ENCODE measurements at regions not wholly inside any gene's neighbourhood (a gene's known extent, or its start where the extent isn't known, plus 50 kb on each side); places are given as distances from the start of the nearest gene placed in this dataset.

DNA sequence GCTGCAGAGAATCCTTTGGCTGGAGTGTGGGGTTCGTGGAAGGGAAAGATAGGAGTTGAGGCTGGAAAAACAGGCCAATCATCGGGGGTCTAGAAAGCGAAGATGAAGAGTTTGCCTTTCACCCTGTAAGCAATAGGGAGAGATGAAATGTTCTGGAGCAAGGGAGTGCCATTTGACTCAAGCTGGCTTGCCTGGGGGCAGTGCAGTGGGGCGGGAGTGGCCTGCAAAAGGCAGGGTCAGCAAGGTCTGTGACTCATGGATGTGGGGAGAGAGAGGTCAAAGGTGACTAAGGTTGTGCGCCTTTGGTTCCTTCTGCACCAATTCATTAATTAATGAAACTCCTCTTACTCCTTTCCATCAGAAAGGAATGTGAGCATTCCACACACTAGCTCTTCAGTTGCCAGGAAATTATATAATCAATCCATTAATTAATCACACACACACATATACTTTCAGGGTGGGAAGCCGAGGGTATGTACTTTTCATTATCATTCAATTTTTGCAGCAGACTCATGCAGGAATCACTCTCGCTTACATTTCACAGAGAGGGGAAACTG is 227.6 kb downstream of the MYCN start:
- Histone ChIP-seq H2AK5ac (ENCODE audit: low read depth, low read length) (no peak overlapping the region), H2BK15ac (ENCODE audit: low read length) (peak overlapping the region; percentile 72; the same call in 1 of the 2 replicates), H2BK12ac (ENCODE audit: low read depth, low read length) (peak overlapping the region; percentile 84), H4K5ac (ENCODE audit: insufficient read length, low read depth, low read length) (no peak overlapping the region), H3K9me3 (ENCODE audit: insufficient read depth in 2 of 2, low read depth in 1 of 2, low read length in 1 of 2) (no peaks in the 10 kb centered on the region), H4K8ac (ENCODE audit: extremely low read depth, insufficient read depth, low read length) (no peak overlapping the region), H3K79me2 (ENCODE audit: control insufficient read depth in 1 of 2, insufficient read depth in 2 of 2, low read length in 2 of 2) (no peaks in the 10 kb centered on the region), H4K91ac (replicated peaks; ENCODE audit: insufficient read length, low read length) (peak overlapping the region; percentile 67), H2BK5ac (ENCODE audit: low read depth, low read length) (no peak overlapping the region; the same call in 1 of the 2 replicates), H4K20me1 (replicated peaks in 1 of 2; ENCODE audit: control insufficient read depth in 1 of 2, insufficient read depth in 2 of 2, low read length in 2 of 2) (no peaks in the 10 kb centered on the region), H3K23ac (ENCODE audit: insufficient read length) (no peak overlapping the region), H2BK20ac (ENCODE audit: low read length) (peak overlapping the region; percentile 93), H3K56ac (replicated peaks; ENCODE audit: insufficient read length, low read depth, low read length) (no peak overlapping the region), H3K27ac (ENCODE audit: low read depth, low read length) (no peak overlapping the region), H3K36me3 (ENCODE audit: control insufficient read depth in 2 of 4, insufficient read depth in 4 of 4, low read length in 3 of 4) (no peaks in the 10 kb centered on the region), H3K27me3 (replicated peaks in 1 of 4; ENCODE audit: control insufficient read depth in 3 of 4, extremely low read depth in 1 of 4, insufficient read depth in 3 of 4, low read length in 3 of 4) (no peaks in the 10 kb centered on the region), H3K23me2 (ENCODE audit: low read depth, low read length) (no peaks in the 10 kb centered on the region), H3K4me3 (ENCODE audit: extremely low read depth in 1 of 4, insufficient read depth in 2 of 4, low read depth in 3 of 4, low read length in 4 of 4) (no peak overlapping the region), H3K14ac (ENCODE audit: insufficient read length) (no peak overlapping the region), H3K18ac (ENCODE audit: extremely low read depth, low read length) (peak overlapping the region; percentile 79), H3K4me2 (ENCODE audit: insufficient read depth in 1 of 2, low read depth in 2 of 2, low read length in 2 of 2) (no peak overlapping the region), H2AFZ (ENCODE audit: low read length) (no peak overlapping the region), H2BK120ac (replicated peaks; ENCODE audit: low read depth, low read length) (no peak overlapping the region), H3K9ac (replicated peaks in 1 of 4; ENCODE audit: extremely low read depth in 1 of 4, low read depth in 3 of 4, low read length in 3 of 4) (no peak overlapping the region), H3K4me1 (replicated peaks in 1 of 4; ENCODE audit: control insufficient read depth in 3 of 4, insufficient read depth in 4 of 4, low read length in 3 of 4) (peaks cover 0 to 14% (median 12%) of the 10 kb centered on the region in 4 experiments), H3K4ac (replicated peaks; ENCODE audit: insufficient read length, low read depth, low read length) (no peak overlapping the region), H3K79me1 (ENCODE audit: low read depth, low read length) (no peaks in the 10 kb centered on the region)
- WGBS, 2 experiments (ENCODE audit: extremely low coverage in 1 of 2, insufficient coverage in 1 of 2, insufficient read length in 1 of 2, insufficient replicate concordance in 2 of 2, low coverage in 1 of 2, low lambda C conversion rate in 2 of 2, missing lambda C conversion rate in 1 of 2), result 89% methylated on average over 7 of the region's 7 CpGs; no CpG with 5 or more reads in 1 of the 2 experiments
- CTCF ChIA-PET (ENCODE audit: partially characterized antibody), result interaction anchor here (1.0 to 1.5 kb wide), 2 partner anchors 51 to 114 kb away, joined by 3 to 6 read pairs; no protein-coding TSS in a partner anchor
- DNase-seq (ENCODE audit: low read depth in 1 of 2, low spot score in 2 of 2) (peak in 1 of 2 experiments; percentile 38), FAIRE-seq (no peak)
- POLR2A ChIA-PET (ENCODE audit: partially characterized antibody), result no interaction called here
- TF ChIP-seq CBX5 (IDR thresholded peaks at IDR 0.05; ENCODE audit: low read depth, low read length), result no peak
- no peak for TF ChIP-seq PHF8 (conservative IDR thresholded peaks at IDR 0.05; ENCODE audit: low read depth, low read length)
- TF ChIP-seq EP300 (IDR thresholded peaks at IDR 0.05; ENCODE audit: borderline replicate concordance in 1 of 2, low read depth in 2 of 2, low read length in 2 of 2), result no peak
- TF ChIP-seq KDM1A (IDR thresholded peaks at IDR 0.05; ENCODE audit: borderline replicate concordance, low read length), result no peak
- TF ChIP-seq ZNF274 (IDR thresholded peaks at IDR 0.05; ENCODE audit: borderline replicate concordance, extremely low read depth, low read length), result no peak
- TF ChIP-seq SIRT6 (IDR thresholded peaks at IDR 0.05; ENCODE audit: low read length), result no peak
- no peak for TF ChIP-seq SP2 (IDR thresholded peaks at IDR 0.05; ENCODE audit: low read length)
- TF ChIP-seq EZH2 (IDR thresholded peaks at IDR 0.05; ENCODE audit: low read depth, low read length, severe bottlenecking), result no peak
- TF ChIP-seq CEBPB (IDR thresholded peaks at IDR 0.05; ENCODE audit: low read depth, low read length), result no peak
- no peak for TF ChIP-seq TAF7 (optimal IDR thresholded peaks at IDR 0.05; ENCODE audit: borderline replicate concordance, low read depth, low read length)
- no peak for TF ChIP-seq YY1 (IDR thresholded peaks at IDR 0.05; ENCODE audit: low read depth, low read length)
- no peak for TF ChIP-seq NANOG (IDR thresholded peaks at IDR 0.05; ENCODE audit: insufficient read depth, low read depth, low read length, poor library complexity, severe bottlenecking)

Data from H1 (cell line).